ENCODE measurements at regions not wholly inside any gene's neighbourhood (a gene's known extent, or its start where the extent isn't known, plus 50 kb on each side); places are given as distances from the start of the nearest gene placed in this dataset.

- TF ChIP-seq, protein P1, sequence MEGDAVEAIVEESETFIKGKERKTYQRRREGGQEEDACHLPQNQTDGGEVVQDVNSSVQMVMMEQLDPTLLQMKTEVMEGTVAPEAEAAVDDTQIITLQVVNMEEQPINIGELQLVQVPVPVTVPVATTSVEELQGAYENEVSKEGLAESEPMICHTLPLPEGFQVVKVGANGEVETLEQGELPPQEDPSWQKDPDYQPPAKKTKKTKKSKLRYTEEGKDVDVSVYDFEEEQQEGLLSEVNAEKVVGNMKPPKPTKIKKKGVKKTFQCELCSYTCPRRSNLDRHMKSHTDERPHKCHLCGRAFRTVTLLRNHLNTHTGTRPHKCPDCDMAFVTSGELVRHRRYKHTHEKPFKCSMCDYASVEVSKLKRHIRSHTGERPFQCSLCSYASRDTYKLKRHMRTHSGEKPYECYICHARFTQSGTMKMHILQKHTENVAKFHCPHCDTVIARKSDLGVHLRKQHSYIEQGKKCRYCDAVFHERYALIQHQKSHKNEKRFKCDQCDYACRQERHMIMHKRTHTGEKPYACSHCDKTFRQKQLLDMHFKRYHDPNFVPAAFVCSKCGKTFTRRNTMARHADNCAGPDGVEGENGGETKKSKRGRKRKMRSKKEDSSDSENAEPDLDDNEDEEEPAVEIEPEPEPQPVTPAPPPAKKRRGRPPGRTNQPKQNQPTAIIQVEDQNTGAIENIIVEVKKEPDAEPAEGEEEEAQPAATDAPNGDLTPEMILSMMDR (IDR thresholded peaks at IDR 0.05 in 2 of 3, conservative IDR thresholded peaks at IDR 0.05 in 1 of 3; ENCODE audit: borderline replicate concordance in 1 of 3, insufficient read depth in 1 of 3, low read depth in 2 of 3, low read length in 2 of 3) = no peak
- TF ChIP-seq SIN3A (IDR thresholded peaks at IDR 0.05; ENCODE audit: low read depth) (no peak), EGR1 (IDR thresholded peaks at IDR 0.05; ENCODE audit: low read depth) (no peak), POLR2A (IDR thresholded peaks at IDR 0.05; ENCODE audit: borderline replicate concordance, extremely low read depth, insufficient read depth, insufficient read length) (no peak), POLR2AphosphoS5 (IDR thresholded peaks at IDR 0.05; ENCODE audit: low read depth, low read length) (no peak), ATF3 (IDR thresholded peaks at IDR 0.05) (no peak), REST (IDR thresholded peaks at IDR 0.05; ENCODE audit: low read depth) (no peak), EZH2 (IDR thresholded peaks at IDR 0.05) (no peak), ZNF274 (IDR thresholded peaks at IDR 0.05; ENCODE audit: low read depth, low read length) (no peak), ELF1 (IDR thresholded peaks at IDR 0.05; ENCODE audit: borderline replicate concordance, low read depth) (no peak), YY1 (IDR thresholded peaks at IDR 0.05; ENCODE audit: extremely low read depth, insufficient replicate concordance, low read depth, low read length) (no peak), JUND (IDR thresholded peaks at IDR 0.05) (no peak)
Measured at GRCh38 chr2:106745468-106745867, 140.5 kb downstream of the ST6GAL2 start.

All from HCT116 (cell line).